A204.1 (cell line): ENCODE measurements at regions not wholly inside any gene's neighbourhood (a gene's known extent, or its start where the extent isn't known, plus 50 kb on each side); places are given as distances from the start of the nearest gene placed in this dataset.

Experiments
- FAIRE-seq: peaks from 2 replicates; lab custom pipeline; 2012; peaks lifted over from hg19 to GRCh38; lab: Jason Lieb, UNC

DNA sequence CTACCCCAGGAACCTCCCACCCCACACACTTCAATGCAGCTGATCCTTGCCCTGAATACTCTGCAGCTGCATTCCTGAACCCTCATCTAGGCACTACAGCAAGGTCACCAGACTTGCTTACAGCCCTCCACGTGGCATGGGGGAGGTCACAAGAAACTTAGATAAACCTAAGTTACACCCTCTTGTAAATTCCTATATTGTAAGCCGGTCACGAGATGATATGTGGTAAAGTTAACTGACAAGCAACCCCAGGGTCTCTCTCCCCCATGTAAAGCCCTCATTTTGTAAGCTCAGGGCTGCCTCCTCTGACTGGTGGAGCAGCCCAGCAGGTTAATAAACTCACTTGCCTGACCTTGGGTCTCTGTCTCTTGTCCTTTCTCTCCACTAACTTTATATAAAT lies 570.7 kb downstream of the PCDH7 start:
- no peak for FAIRE-seq

DNA sequence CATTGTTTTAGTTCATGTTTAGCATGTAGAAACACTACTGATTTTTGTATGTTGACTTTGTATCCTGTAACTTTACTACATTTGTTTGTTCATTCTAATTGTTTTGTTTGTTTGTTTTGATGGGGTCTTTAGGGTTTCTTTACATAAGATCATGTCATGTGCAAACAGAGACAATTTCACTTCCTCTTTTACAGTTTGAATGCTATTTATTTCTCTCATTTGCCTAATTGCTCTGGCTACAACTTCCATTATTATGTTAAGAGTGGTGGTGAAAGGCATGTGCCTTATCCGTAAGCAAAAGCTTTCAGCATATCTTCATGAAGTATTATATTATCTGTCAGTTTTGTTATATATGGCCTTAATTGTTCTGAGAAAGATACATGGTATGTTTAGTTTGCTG lies 571.1 kb downstream of the PCDH7 start:
- FAIRE-seq, result no peak

DNA sequence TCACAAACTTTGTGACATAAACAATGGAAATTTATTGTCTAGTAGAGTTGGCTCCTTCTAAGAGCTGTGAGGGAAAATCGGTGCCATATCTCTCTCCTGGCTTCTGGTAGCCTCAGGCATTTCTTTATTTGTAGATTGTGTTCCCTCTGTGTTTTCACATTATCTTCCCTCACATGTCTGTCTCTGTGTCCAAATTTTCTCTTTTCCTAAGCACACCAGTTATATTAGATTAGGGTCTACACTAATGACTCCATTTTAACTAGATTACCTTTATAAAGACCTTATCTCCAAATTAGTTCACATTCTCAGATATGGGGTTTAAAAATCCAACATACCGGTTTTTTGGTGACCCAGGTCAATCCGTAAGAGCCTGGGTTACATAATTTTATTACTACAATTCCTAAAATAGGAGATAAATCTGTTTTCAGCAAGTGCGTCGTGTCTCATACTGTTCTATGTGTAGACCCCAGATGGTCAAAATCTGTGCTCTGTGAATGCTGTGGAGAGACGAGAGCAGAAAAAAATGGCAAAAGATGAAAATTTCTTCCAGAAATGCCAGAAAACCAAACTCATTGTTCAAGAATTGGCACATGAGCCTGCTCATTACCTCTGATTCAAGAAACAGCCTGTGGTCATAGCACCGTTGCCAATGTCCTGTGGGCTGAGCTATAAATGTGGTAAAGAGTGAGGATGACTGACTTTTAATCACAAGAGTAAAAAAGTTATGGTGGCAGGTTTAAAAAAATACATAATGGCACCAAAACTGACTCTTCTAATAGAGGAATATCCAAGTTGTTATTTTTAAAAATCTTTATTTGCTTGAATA lies 574.7 kb downstream of the PCDH7 start:
- FAIRE-seq, result no peak

DNA sequence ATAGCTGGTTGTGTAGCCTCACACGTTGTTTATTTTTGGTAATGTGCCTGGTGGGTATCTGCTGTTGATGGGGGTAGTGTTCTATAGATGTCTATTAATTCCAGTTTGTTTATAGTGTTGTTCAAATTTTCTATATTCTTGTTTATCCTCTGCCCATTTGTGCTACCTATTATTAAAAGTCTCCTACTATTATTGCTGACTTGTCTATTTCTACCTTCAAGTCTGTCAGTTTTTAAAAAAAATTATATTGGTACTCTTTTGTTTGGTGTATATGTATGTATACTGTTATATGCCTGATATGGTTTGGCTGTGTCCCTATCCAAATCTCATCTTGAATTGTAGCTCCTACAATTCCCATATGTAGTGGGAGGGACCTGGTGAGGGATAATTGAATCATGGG lies 578.6 kb downstream of the PCDH7 start:
- no peak for FAIRE-seq

DNA sequence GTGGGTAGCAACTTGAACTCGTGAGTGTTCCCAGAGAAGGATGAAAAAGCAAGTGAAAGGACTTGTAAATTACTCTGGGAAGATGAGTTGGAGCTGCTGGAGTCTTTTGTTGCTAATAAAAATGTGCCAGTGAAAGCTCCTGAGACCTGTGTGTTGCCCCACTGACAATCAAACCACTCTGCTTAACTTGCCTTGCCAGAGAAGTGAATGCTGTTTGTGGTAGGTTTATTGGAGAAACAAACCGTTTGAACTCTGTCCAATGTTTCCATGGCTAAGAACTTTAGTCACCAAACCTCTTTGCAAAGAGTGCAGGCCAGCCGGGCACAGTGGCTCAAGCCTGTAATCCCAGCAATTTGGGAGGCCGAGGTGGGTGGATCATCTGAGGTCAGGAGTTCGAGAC lies 586.9 kb downstream of the PCDH7 start:
- no peak for FAIRE-seq

DNA sequence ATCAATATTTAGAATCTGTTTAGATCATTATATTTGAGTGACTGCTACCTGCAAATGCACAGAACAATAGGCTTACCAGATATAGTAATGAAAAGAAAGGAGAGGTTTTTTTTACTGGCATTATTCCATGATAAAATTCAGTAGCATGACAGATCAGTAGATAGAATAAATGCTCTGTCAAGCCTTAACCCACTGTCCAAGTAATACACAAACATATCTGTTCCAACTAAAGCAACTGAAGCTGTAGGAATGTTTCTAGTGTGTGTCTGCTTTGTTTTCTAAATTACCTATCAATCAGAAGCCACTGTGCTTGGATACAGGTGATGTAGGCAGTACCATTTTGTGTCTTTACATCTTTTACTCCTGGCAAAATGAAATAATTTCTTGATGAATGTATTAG lies 604.6 kb downstream of the PCDH7 start:
- FAIRE-seq, result no peak

DNA sequence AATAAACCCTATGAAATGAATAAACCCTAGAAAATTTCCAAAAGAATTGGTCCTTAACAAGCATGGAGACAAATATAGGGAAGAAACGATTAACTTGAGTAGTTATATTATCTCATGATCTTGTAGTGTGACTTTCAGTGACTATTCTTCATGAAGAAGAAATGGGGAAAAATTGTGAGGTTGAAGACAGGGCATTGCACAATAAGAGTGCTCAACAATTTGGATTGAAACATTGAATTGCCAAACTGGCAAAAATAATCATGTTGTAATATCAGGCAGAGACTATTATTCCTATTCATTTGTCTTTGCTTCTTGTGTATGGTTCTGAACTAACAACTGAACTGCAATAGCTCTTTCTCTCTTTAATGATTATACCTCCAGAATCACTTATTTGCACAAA lies 605.1 kb downstream of the PCDH7 start:
- FAIRE-seq, result no peak

DNA sequence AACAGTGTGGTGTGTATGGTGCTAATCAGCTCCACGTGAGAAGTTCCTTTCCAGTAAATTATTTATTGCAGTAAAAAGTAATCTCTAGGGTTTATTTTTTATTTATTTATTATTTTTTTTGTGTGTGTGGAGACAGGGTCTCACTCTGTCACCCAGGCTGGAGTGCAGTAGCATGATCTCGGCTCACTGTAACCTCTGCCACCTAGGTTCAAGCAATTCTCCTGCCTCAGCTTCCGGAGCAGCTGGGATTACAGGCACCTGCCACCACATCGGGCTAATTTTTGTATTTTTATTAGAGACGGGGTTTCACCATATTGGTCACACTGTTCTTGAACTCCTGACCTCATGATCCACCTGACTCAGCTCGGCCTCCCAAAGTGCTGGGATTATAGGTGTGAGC lies 606.9 kb downstream of the PCDH7 start:
- no peak for FAIRE-seq

DNA sequence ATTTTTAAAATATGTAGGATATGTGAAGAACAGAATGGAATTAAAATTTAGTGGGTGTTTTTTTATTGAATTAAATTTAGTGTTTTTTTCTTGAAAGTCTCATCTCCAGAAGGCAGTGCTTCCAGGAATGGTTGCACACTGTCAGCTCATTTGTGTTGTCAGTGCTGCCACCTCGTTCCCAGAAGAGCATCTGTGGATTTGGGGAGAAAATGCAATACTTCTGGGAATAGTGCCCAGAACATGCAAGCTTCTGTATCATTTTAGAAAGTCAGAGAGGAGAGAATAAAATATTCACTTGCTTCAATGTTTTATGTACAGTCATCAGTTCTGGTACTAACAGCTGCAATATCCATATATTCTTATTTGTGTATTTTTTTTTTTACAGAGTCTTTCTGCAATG lies 608.8 kb downstream of the PCDH7 start:
- FAIRE-seq, result no peak

DNA sequence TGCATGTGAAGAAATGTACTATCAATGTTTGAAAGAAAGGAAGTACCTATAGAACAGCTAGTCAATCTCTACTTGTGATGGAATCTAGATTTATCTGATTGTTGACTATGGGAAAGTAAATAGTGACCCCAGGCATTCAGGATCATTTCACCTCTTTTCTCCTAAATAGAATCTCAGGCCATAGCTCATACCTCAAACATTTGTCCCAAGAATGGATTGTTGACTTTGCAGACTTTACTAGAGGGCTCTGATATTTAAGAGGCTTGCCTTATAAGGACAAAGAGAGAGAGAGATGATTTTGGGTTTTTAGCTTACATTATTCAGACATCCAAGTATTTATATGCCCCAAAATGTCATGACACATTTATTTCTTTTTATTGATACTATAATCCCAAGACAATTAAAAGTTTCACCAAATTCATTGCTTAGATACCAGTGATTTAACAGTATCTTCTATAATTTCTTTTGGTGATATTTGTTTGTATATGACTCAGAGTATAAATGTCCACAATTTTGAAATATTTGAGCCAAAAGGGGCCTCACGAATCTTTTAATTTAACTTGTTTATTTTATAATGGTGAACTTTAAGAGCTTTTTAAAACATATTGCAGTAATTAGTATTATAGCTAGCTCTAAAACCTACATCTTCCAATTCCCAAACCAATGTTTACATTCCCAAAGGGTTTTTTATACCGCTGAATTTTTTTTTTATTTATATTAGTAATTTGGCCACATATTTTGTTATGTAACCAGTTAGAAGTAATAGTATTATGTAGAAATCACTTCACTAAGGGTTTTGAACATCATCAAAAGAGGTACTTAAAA lies 614.1 kb downstream of the PCDH7 start:
- no peak for FAIRE-seq

DNA sequence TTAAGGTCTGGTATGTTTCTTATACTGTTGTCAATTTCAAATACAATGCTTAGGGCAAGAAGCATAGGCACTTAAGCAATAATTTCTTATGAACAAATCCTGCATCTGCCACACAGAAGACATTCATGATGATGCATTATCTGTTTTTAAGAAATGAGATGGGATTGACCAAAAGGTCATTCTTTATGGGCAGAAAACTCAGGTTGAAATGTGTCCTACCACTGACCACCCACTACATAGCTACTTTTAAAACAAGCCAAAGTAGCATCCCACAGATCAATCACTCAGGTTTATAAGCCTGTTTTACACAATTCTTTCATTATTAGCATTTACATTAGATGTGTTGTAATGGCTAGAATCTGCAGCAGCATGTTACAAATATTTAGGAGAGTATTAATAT lies 617.8 kb downstream of the PCDH7 start:
- FAIRE-seq, result no peak

DNA sequence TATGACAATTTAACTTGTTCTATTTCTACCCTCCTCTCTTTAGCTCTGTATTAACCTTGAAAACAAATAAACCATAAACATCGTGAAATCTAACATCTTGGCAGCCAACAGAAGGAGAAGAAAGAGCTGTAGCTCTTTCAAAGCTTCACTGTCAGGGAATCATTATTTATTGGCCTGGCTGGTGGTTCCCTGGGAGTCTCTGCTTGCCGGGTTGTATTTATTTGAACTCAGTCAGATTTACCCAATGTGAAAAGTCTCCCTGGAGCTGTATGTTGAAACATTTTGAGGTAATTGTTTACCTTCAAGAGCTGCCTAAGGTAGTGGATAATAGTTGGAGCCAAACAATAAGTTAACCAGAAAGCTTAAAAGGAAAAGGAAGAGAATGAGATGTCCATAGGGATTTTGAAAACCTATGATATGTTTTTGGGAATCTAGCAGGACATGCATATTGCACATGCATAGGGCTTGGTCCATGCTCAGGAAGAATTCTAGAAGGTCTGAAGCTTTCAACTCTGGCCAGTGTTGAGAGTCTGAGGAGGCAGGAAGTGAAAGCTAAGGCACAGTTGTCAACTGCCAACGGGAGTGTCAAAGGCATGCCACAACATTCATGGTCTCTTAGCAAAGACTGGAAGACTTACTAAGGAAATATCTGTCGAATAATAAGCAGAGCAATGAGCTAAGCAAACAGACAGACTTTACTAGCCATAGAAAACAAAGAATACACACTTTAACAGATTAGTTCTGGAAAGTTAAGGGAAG lies 621.6 kb downstream of the PCDH7 start:
- FAIRE-seq, result no peak

DNA sequence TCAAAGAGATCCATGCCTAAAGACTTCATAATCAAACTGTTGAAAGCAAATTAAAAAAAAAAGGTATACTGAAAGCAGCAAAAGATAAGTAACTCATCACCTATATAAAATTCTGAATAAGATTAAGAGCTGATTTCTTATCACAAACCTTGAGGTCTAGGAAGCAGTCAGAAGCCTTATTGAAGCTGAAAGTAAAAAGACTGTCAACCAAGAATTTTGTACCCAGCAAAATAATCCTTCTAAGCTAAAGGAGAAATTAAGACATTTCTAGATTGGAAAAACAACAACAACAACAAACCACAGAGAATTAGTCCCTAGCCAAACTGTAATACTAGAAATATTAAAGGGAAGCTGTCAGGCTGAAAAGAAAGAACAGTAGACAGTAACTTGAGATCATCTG lies 622.9 kb downstream of the PCDH7 start:
- FAIRE-seq, result no peak

DNA sequence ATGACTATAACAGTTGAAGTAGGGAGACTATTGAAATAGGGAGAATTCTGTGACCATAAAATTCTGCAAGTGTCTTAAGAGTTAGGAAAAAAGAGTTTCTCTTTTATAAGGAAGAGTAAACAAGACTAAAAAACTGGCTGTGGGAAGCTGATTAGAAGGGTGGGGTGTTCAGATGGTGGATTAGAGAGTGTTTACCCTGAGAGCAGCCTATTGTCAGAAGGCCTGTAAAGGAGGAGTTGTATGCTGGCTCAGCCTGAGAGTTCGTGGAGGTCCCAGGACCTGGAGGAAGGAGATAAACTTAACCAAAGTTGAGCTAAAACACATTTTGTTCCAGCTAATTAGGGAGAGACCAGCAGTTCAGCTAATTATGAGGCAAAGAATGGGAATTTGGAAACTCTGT lies 629.7 kb downstream of the PCDH7 start:
- no peak for FAIRE-seq

DNA sequence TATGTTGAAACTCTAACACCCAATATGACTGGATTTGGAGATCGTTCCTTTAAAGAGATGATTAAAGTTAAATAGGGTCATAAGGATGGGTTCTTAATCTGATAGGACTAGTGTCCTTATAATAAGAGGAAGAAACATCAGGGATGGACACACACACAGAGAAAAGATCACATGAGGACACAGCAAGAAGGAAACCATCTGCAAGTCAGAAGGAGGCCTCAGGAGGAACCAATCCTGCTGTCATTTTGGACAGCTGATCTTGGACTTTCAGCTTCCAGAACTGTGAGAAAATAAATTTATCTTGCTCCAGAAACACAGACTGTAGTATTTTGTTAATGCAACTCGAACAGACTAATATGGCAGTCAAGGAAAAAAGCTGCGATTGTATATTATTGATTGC lies 631.5 kb downstream of the PCDH7 start:
- no peak for FAIRE-seq

DNA sequence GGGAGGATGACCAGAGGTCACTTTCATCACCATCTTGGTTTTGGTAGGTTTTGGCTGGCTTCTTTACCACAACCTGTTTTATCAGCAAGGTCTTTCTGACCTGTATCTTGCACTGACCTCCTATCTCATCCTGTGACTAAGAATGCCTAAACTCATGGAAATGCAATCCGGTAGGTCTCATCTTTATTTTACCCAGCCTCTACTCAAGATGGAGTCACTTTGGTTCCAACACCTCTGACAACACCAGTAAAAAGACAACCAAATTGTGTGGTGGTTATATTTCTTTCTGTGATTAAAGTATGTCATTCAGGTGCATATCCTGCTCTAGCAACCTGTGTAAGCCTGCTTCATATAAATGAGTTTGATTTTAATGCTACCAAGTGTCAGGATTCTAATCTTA lies 636.7 kb downstream of the PCDH7 start:
- no peak for FAIRE-seq

DNA sequence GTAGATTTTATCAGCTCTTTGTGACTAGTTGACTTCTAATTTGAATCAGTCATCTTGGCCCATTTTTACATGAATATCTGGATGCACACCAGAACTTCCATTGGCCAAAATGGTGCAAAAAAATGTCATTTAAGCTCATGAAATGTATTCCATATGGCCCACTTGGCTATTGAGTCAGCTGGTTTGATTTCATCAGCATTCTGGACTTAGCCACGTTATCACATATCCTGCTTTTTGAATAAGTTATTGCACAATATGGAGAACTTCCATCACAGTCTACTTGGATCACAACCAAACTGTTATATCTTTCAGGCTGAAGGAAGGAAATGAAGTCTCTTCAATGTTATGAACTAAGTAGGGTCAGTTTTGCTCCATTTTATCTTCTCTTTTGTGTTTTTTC lies 640.6 kb downstream of the PCDH7 start:
- FAIRE-seq, result no peak

DNA sequence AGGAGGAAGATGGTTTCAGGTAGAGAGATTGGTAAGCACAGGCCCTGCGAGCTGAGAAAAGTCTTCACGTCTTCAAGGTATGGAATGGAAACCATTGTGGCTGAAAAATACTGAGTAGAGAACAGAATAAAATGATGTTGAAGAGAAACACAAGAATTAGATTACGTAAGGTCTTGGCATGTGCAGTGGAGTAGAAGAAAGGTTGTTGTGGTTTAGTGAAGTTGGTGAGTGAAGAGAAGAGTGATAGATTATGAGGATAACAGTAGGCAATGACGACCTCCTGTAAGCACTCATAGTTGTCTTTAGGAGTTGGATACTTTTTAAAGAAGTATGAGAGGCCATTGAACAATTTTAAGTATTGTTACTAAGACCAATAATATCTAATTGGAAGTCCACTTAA lies 642.6 kb downstream of the PCDH7 start:
- no peak for FAIRE-seq

DNA sequence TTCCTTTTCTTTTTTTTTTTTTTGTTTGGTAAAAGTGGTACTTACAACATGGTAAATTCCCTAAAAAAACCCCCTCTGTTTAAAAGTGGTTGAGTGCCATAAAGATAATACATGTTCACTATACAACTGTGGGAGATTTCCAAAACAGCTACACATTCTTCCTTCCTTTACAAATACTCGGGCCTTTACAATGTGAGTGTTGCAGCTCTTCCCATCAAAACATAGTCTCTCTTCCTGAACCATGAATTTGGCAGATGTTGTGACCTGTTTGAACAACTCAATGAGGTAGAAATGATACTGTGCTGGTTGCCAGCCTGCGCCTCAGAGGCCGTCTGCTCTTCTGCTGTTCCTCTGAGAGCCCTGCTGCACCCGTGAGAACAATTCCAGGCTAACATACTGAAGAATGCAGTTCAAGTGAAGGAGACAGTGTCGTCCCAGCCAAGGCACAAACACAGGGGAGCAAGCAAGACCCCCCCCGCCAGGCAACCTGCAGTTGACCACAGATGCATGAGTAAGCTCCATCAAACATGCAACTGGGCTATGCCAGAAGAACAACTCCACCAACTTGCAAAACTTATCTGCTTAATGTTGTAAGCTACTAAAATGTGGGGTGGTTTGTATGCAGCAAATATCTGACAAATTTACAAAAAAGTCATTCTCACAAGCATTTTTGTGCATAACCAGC lies 645.0 kb downstream of the PCDH7 start:
- FAIRE-seq, result no peak

DNA sequence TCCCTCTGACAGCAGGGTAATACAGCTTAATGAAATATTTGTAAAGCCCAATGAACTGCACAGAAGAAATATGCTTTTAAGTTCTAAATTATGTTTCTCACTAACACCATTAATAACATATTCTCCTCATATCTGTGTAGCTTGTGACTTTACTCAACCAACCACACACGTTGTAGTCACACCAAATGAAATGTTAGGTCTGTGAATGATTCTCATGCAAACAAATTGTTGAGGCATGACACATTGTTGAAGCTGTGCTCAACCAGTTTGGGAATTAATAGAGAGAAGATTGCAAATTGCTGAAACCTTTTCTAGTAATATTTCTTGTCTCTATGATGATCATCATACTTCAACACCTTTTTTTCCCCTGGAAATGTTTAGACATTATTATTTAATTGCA lies 645.9 kb downstream of the PCDH7 start:
- no peak for FAIRE-seq

DNA sequence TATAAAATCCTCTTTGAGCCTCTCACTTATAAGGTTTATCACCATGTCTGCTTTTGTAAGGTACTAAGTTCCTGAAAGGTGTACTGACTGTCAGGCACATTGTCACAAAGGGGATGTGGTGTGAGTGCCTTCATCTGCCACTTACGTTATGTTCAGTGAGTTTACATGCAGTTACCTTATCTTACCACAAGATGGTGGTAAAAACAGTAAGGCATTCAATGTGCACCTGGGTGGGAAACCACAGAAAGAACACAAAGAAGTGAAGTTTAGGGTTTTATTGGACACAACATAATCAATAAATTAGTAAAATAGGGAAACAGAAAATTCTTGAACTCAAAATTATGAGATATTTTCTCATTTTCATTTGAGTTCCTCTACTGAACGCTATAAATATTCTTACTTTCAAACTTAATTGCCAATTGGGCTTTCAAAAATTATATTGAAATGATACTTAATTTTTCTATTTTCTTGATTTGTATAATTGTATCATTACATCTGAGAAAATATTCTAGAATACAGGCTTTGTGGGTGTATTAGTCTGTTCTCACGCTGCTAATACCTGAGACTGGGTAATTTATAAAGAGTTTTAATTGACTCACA lies 650.8 kb downstream of the PCDH7 start:
- peak; percentile 68 for FAIRE-seq
